HL-60 (cell line): ENCODE measurements at regions not wholly inside any gene's neighbourhood (a gene's known extent, or its start where the extent isn't known, plus 50 kb on each side); places are given as distances from the start of the nearest gene placed in this dataset.

Source experiments
- DNase-seq, 2 experiments: peaks; one replicate each; pipeline ENCODE4 v3.0.0-alpha.2; 2010 to 2020; ENCODE audit warnings: low read depth in 1 of 2, low spot score in 1 of 2
- H3K27ac ChIP-seq: fragments of 250-450 bp; sonication (Bioruptor Pico); replicated peaks from 2 replicates; pipeline ENCODE4 v1.5.1; 2020; ENCODE audit warnings: mild to moderate bottlenecking, moderate library complexity
- H3K27me3 ChIP-seq: fragments of 250-450 bp; sonication (Bioruptor Pico); 2 replicates; pipeline ENCODE4 v1.5.1; 2021; ENCODE audit warnings: mild to moderate bottlenecking, moderate library complexity; ENCODE audit not compliant: insufficient read depth, poor library complexity, severe bottlenecking
- H3K4me3 ChIP-seq: replicated peaks from 2 replicates; pipeline ENCODE4 v1.5.1; 2011; ENCODE audit warnings: mild to moderate bottlenecking, control low read depth, low read length; ENCODE audit not compliant: insufficient read depth
- CTCF ChIP-seq: IDR thresholded peaks from one replicate; pipeline ENCODE4 v1.5.1; 2011; ENCODE audit warnings: low read length, control low read depth, inconsistent platforms; ENCODE audit not compliant: insufficient read depth
- GABPA ChIP-seq: IDR thresholded peaks from 2 replicates; pipeline ENCODE4 v1.6.1; 2012; ENCODE audit warnings: low read depth
- POLR2AphosphoS5 ChIP-seq: IDR thresholded peaks from 2 replicates; pipeline ENCODE4 v1.6.1; 2012; ENCODE audit warnings: low read depth
- SPI1 ChIP-seq: IDR thresholded peaks from 2 replicates; pipeline ENCODE4 v1.6.1; 2012; ENCODE audit warnings: low read depth, mild to moderate bottlenecking, borderline replicate concordance
- TF ChIP-seq, protein P1 (sequence below): IDR thresholded peaks from 2 replicates; pipeline ENCODE4 v1.6.1; 2012; ENCODE audit warnings: low read depth; ENCODE audit not compliant: insufficient replicate concordance

DNA sequence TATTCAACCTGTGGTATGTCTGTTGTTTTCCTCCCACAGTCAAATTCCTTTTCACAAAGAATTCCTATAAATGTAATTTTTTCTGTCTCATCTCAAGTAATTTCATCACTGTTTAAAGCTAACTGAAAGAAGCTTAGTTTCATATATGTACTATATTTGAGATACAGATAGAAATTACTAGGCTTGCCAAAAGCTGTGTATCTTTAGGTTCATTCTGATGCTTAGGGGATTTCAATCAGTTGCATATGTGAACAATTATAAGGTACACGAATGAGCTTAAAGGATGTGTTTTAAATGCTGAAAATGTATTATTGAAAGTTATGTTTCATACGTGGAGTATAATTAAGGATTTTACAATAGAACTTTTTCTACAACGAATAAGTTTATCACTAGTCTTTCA is 59.2 kb upstream of the DSG1 start:
- no peak overlapping the region for H3K4me3 ChIP-seq
- no peaks in the 10 kb centered on the region for H3K27me3 ChIP-seq
- DNase-seq, result no peak
- TF ChIP-seq, protein P1, sequence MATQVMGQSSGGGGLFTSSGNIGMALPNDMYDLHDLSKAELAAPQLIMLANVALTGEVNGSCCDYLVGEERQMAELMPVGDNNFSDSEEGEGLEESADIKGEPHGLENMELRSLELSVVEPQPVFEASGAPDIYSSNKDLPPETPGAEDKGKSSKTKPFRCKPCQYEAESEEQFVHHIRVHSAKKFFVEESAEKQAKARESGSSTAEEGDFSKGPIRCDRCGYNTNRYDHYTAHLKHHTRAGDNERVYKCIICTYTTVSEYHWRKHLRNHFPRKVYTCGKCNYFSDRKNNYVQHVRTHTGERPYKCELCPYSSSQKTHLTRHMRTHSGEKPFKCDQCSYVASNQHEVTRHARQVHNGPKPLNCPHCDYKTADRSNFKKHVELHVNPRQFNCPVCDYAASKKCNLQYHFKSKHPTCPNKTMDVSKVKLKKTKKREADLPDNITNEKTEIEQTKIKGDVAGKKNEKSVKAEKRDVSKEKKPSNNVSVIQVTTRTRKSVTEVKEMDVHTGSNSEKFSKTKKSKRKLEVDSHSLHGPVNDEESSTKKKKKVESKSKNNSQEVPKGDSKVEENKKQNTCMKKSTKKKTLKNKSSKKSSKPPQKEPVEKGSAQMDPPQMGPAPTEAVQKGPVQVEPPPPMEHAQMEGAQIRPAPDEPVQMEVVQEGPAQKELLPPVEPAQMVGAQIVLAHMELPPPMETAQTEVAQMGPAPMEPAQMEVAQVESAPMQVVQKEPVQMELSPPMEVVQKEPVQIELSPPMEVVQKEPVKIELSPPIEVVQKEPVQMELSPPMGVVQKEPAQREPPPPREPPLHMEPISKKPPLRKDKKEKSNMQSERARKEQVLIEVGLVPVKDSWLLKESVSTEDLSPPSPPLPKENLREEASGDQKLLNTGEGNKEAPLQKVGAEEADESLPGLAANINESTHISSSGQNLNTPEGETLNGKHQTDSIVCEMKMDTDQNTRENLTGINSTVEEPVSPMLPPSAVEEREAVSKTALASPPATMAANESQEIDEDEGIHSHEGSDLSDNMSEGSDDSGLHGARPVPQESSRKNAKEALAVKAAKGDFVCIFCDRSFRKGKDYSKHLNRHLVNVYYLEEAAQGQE, result no peak
- TF ChIP-seq GABPA (no peak), CTCF (no peak), SPI1 (no peak), POLR2AphosphoS5 (no peak)
- no peak overlapping the region for H3K27ac ChIP-seq

- no peak overlapping the region for H3K27ac ChIP-seq
- no peaks in the 10 kb centered on the region for H3K27me3 ChIP-seq
- no peak for DNase-seq
- H3K4me3 ChIP-seq, result no peak overlapping the region
- no peak for TF ChIP-seq POLR2AphosphoS5
- TF ChIP-seq SPI1, result no peak
- TF ChIP-seq GABPA, result no peak
- TF ChIP-seq CTCF, result no peak
- TF ChIP-seq, protein P1, result no peak
These were observed 56.0 kb upstream of the DSG1 start for GRCh38 chr18:31261792-31262582.

- TF ChIP-seq GABPA (no peak), SPI1 (no peak), CTCF (no peak), POLR2AphosphoS5 (no peak)
- TF ChIP-seq, protein P1, result no peak
- no peaks in the 10 kb centered on the region for H3K27me3 ChIP-seq
- no peak overlapping the region for H3K4me3 ChIP-seq
- no peak overlapping the region for H3K27ac ChIP-seq
- DNase-seq, result no peak
These were observed 50.0 kb upstream of the DSG1 start for GRCh38 chr18:31267823-31268481.
